ENCODE measurements at regions not wholly inside any gene's neighbourhood (a gene's known extent, or its start where the extent isn't known, plus 50 kb on each side); places are given as distances from the start of the nearest gene placed in this dataset.

- intact Hi-C loops (cut with micrococcal nuclease; ENCODE audit: unreplicated experiment): loop anchor here (10.0 kb wide), 1 partner anchor 311 kb away; no protein-coding TSS in a partner anchor
- TF ChIP-seq EZH2 (IDR thresholded peaks at IDR 0.05; ENCODE audit: borderline replicate concordance, low read depth, low read length, poor library complexity, severe bottlenecking) (no peak), CTCF (conservative IDR thresholded peaks at IDR 0.05; ENCODE audit: low read depth, low read length) (no peak)
- ChIA-PET CTCF (no interaction called here), POLR2A (ENCODE audit: low non-redundant PET) (no interaction called here)
- no TSS peak for BruUV-seq (replicated peaks)
- Histone ChIP-seq H3K9me3 (ENCODE audit: low read depth, low read length, poor library complexity, severe bottlenecking) (no peaks in the 10 kb centered on the region), H3K27ac (ENCODE audit: low read depth, low read length, poor library complexity, severe bottlenecking) (no peak overlapping the region), H3K4me1 (ENCODE audit: insufficient read depth, low read length, poor library complexity, severe bottlenecking) (no peaks in the 10 kb centered on the region), H3K4me3 (ENCODE audit: low read depth, low read length, poor library complexity, severe bottlenecking) (no peak overlapping the region), H3K27me3 (replicated peaks; ENCODE audit: insufficient read depth, low read depth, low read length, poor library complexity) (peaks cover 30% of the 10 kb centered on the region), H3K36me3 (ENCODE audit: insufficient read depth, low read length, poor library complexity, severe bottlenecking) (no peaks in the 10 kb centered on the region)
- no peak for DNase-seq (ENCODE audit: low spot score)
These were observed 104.4 kb upstream of the SLC8A1 start for GRCh38 chr2:40556293-40556692.

- CTCF ChIA-PET: no interaction called here
These were observed 104.8 kb upstream of the SLC8A1 start for GRCh38 chr2:40556739-40557138.

GRCh38 chr2:40558761-40559160, 106.9 kb upstream of the SLC8A1 start:
- no peaks in the 10 kb centered on the region for H3K36me3 ChIP-seq (ENCODE audit: insufficient read depth, low read length, poor library complexity, severe bottlenecking)
- no peaks in the 10 kb centered on the region for H3K9me3 ChIP-seq (ENCODE audit: low read depth, low read length, poor library complexity, severe bottlenecking)
- H3K4me1 ChIP-seq (ENCODE audit: insufficient read depth, low read length, poor library complexity, severe bottlenecking): no peaks in the 10 kb centered on the region
- no peak overlapping the region for H3K27ac ChIP-seq (ENCODE audit: low read depth, low read length, poor library complexity, severe bottlenecking)
- BruUV-seq (replicated peaks): no TSS peak
- POLR2A ChIA-PET (ENCODE audit: low non-redundant PET): no interaction called here
- H3K27me3 ChIP-seq (replicated peaks; ENCODE audit: insufficient read depth, low read depth, low read length, poor library complexity): peaks cover 20% of the 10 kb centered on the region
- TF ChIP-seq CTCF (conservative IDR thresholded peaks at IDR 0.05; ENCODE audit: low read depth, low read length) (no peak), EZH2 (IDR thresholded peaks at IDR 0.05; ENCODE audit: borderline replicate concordance, low read depth, low read length, poor library complexity, severe bottlenecking) (no peak)
- CTCF ChIA-PET: no interaction called here
- DNase-seq (ENCODE audit: low spot score): no peak
- intact Hi-C loops (cut with micrococcal nuclease; ENCODE audit: unreplicated experiment): loop anchor here (10.0 kb wide), 1 partner anchor 314 kb away; no protein-coding TSS in a partner anchor
- no peak overlapping the region for H3K4me3 ChIP-seq (ENCODE audit: low read depth, low read length, poor library complexity, severe bottlenecking)

More at GRCh38 chr2:40556739-40557138, 104.8 kb upstream of the SLC8A1 start:
- H3K27ac ChIP-seq (ENCODE audit: low read depth, low read length, poor library complexity, severe bottlenecking): no peak overlapping the region
- no peaks in the 10 kb centered on the region for H3K4me1 ChIP-seq (ENCODE audit: insufficient read depth, low read length, poor library complexity, severe bottlenecking)
- intact Hi-C loops (cut with micrococcal nuclease; ENCODE audit: unreplicated experiment): loop anchor here (10.0 kb wide), 1 partner anchor 312 kb away; no protein-coding TSS in a partner anchor
- TF ChIP-seq CTCF (conservative IDR thresholded peaks at IDR 0.05; ENCODE audit: low read depth, low read length): no peak
- TF ChIP-seq EZH2 (IDR thresholded peaks at IDR 0.05; ENCODE audit: borderline replicate concordance, low read depth, low read length, poor library complexity, severe bottlenecking): no peak
- no peaks in the 10 kb centered on the region for H3K36me3 ChIP-seq (ENCODE audit: insufficient read depth, low read length, poor library complexity, severe bottlenecking)
- peaks cover 29% of the 10 kb centered on the region for H3K27me3 ChIP-seq (replicated peaks; ENCODE audit: insufficient read depth, low read depth, low read length, poor library complexity)
- BruUV-seq (replicated peaks): no TSS peak
- POLR2A ChIA-PET (ENCODE audit: low non-redundant PET): no interaction called here
- H3K9me3 ChIP-seq (ENCODE audit: low read depth, low read length, poor library complexity, severe bottlenecking): no peaks in the 10 kb centered on the region
- no peak for DNase-seq (ENCODE audit: low spot score)
- no peak overlapping the region for H3K4me3 ChIP-seq (ENCODE audit: low read depth, low read length, poor library complexity, severe bottlenecking)

All from A673 (cell line).